Endometrium (tissue), 2 donors: ENCODE measurements at regions not wholly inside any gene's neighbourhood (a gene's known extent, or its start where the extent isn't known, plus 50 kb on each side); places are given as distances from the start of the nearest gene placed in this dataset.
"Not testable (repeated sequence)": the region's sequence is repeated elsewhere in the genome, so short reads cannot be mapped to it uniquely, and the experiment has no call there.

Source experiments
- FAIRE-seq: peaks from 2 replicates; lab custom pipeline; 2012; peaks lifted over from hg19 to GRCh38; lab: Jason Lieb, UNC
- donor health status: control.
- donor health status: control.

DNA sequence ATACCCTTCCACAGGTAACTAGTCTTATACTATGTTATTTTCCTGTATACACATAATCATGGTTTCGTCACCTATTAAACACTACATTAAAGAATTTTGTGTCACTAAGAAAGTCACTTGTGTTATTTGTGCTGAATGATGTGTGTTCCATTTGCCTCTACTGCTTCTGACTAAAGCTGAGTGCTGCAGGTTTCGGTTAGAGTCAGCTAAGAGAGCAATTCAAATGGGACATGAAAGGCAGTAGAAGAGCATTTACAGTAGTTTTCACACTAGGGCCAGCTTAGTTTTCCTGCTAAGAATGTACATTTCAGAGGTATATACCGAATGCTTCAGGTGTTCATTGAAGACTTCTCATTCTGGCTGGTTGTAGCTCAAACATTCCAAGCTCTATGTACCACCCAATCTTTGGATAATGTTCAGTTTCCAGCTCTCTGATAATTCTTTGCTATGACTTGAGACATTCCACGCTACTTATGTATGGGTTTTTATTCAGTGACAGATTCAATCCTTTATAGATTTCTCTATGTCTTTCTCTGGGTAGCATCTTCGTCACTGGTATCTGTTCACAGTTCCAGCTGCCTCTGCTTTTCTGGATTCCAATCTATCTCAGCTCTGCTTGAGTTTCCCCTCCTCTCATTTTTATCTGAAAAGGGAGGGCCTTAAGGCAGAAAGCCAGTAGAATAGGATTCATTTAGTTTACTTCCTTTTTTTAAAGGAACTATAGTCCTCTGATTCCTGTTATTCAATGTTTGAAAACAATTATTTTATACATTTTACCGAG is 164.4 kb downstream of the CXXC4 start:
- FAIRE-seq, result no peak

DNA sequence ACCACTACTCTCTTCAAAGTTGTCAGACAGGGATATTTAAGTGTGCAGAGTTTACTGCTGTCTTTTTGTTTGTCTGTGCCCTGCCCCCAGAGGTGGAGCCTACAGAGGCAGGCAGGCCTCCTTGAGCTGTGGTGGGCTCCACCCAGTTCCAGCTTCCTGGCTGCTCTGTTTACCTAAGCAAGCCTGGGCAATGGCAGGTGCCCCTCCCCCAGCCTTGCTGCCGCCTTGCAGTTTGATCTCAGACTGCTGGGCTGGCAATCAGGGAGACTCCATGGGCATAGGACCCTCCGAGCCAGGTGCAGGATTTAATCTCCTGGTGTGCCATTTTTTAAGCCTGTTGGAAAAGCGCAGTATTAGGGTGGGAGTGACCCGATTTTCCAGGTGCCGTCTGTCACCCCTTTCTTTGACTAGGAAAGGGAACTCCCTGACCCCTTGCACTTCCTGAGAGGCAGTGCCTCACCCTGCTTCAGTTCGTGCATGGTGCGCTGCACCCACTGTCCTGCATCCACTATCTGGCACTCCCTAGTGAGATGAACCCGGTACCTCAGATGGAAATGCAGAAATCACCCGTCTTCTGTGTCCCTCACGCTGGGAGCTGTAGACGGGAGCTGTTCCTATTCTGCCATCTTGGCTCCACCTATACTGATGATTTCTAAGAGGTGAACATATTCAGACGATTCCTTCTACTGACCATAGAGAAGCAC is 167.6 kb downstream of the CXXC4 start:
- not testable (repeated sequence) for FAIRE-seq

DNA sequence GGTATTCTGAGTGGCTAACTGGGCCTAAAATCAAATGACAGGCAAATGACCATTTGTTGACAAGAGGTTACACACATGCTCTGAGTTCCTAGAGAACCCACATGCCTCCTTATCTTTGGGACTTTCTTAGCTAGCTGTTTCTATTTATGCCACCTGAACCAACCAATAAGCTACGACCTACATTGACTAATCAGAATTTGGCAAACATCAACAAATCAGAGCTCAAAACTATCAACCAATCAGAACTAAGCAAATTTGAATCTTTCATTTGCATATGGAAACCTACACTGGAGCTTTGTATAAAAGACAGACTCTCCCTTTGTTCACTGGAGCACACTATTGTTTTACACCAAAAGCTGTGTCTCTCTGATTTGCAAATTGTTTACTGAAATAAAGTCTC is 192.0 kb downstream of the CXXC4 start:
- FAIRE-seq, result no peak

DNA sequence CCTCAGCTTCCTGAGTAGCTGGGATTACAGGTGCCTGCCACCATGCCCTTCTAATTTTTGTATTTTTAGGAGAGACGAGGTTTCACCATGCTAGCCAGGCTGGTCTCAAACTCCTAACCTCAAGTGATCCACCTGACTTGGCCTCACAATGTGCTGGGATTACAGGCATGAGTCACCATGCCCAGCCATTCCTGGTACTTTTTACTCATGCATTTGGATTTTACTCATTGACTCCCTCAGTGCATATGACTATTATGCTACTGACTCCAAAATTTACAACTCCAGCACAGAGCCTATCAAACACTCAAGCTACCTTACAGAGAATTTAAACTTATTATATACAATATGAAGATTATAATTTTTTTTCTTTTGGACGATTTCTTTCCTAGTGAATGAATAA is 199.9 kb downstream of the CXXC4 start:
- FAIRE-seq, result no peak

DNA sequence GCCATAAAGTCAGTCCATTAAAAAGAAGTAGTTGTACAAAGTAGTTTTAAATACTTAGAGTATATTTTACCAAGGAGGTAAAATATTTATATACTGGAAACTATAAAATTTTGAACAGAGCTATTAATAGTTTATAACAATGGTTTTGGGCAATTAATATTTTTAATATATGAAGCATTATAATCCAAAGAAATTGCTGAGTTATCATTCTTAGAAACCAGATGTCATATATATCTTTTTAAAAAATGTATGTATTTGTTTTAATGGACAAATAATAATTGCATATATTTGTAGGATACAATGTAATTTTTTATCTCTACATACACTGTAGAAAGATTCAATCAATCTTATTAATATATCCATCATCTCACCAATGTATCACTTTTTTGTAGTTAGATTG is 207.8 kb downstream of the CXXC4 start:
- FAIRE-seq, result peak; percentile 18

DNA sequence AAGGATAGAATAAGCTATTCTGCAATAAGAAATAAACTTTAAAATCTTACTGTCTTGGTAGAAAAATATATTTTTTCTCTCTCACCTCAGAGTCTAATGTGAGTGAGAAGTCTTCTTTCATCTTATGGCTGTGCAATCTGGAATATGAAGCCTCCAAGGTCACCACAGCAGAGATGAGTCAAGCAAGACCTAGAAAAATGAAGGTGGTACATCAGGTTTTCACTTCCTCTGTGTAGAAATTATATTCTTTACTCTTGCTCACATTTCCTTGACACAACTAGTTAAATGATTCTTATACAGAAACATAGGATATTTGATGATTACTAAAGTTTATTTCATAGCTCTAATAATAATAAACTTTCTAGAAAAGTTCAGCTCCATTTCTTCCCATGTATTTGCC is 211.4 kb downstream of the CXXC4 start:
- no peak for FAIRE-seq

DNA sequence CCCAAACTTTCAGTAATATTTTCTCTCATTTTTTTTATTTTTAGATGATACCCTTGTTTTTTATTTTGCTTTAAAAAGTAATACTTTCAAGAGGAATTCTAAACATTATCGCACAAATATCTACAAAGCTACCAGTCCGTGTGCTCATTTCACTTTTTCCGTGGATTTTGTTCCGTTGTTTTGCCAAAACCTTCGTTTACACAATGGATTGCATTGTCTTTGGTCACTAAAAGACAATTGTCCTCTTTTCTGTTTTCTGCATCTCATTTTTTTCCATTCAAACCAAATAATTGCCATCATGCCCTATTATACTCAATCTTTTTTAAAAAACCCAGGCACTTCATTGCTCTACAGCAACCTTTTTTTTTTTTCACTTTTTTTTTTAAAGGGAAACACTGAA is 214.9 kb downstream of the CXXC4 start:
- FAIRE-seq, result no peak

DNA sequence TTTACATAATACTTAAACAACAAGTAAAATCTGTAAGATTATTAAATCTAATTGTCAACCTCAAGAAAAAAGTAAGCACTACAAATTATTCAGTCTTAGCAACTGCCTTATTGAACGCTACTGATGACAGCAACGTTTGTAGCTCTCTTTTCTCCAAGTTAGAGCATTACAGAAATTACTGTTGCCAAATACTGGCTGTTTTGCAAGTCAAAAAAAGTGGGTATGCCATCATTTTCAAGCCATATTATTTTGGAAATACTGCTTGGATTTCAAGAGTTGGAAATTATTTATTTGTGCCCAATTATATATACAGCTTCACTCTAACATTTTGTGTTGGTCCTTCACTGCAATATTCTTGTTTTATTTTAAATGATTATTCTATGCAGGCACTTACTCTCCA is 221.7 kb downstream of the CXXC4 start:
- FAIRE-seq, result no peak

DNA sequence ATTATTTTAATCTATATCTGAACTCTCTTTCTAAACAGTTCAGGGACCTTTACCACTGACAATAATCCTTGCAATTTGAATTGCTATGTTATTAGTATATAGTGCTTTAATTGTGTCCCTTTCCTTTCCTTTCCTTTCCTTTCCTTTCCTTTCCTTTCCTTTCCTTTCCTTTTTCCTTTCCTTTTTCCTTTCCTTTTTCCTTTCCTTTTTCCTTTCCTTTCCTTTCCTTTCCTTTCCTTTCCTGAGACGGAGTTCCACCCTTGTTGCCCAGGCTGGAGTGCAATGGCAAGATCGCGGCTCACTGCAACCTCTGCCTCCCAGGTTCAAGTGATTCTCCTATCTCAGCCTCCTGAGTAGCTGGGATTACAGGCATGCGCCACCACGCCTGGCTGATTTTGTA is 225.1 kb downstream of the CXXC4 start:
- not testable (repeated sequence) for FAIRE-seq

DNA sequence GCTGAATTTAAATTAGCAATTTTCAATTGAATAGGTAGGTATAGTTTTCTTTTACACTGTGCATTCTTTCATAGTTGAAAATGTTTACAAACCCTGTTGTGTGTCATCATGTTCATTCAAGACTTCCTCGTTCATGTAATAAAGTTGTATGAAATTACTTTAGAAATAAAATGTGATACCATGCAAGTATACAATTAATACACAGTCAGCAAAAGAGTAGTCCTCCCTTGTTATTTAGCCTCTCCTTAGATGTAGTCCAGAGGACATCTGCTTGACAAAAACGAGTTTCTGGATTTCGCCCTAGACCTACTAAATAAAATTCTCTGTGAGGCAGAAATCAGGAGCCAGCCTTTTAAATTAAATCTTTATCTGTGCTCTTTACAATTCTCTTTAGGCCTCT is 231.6 kb downstream of the CXXC4 start:
- no peak for FAIRE-seq

DNA sequence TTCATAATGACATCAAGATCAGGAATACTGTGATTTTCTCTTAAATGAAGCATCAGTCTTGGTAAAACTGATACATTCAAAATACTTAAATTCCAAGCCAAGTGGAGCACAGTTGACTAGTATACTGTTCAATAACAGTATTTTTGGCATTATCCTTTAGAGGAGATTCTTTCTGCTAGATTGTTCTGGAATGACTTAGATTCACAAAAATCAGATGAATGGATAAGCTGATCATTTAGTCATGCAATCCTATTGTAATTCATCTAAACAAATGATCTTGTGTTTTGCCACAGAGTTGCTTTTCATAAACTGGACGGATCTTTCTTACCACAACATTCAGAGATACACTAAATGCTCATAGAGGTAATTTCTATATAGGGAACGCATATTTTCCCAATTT is 232.0 kb downstream of the CXXC4 start:
- FAIRE-seq, result no peak

DNA sequence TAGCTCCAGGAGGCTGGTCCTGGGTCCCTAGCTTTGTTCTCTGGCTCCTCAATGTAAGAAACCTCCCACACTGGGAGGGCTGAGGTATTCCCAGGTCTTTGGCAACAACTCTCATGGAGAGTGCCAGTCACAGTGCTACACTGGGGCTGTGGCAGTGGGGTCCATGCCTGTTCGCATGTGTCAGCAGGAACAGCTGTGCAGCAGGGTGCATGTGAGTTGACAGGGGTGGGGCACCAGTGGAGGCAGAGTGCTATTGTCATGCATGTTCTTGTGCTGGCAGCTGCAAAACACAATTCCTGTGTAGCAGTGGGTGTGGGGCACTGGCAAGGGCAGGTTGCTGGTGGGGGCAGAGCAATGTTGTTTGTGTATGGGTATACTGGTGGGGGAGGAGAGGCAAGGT is 246.0 kb downstream of the CXXC4 start:
- FAIRE-seq, result no peak

DNA sequence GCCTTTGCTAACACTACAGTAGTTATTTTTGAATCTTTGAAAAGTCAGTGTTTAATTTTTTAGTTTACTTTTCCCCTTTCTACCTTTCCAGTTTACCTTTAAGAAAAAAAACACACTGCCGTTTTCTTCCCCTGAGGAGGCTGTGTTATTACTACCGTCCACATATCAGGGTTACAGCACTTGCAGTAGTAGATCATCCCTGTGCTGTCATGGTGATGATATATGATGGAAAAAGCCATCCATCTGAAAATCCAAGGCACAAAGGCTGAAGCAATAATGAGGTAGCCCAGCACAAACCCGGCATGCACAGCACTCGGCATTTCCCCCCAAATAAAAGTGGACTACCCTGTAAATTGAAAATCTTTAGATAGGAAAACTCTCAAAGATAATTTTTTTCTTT is 258.7 kb downstream of the CXXC4 start:
- FAIRE-seq, result no peak

DNA sequence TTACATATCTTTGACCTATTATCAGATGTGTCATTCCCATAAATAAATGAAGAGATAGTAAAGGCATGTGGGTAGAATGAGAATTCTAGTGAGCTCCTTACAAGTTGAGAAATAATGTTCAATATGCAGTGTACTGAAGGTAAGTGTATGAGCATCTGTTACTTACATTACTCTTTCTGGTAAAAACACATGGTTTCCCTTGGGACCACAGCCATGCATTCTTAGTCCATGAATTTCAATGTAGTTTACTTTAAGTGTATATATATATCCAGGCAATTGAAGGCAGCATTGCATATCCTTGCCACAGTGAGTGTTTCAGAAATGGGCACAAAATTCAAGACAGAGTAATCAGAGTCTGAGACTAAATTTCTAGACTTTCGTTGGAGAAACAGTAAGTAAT is 277.2 kb downstream of the CXXC4 start:
- FAIRE-seq, result no peak

DNA sequence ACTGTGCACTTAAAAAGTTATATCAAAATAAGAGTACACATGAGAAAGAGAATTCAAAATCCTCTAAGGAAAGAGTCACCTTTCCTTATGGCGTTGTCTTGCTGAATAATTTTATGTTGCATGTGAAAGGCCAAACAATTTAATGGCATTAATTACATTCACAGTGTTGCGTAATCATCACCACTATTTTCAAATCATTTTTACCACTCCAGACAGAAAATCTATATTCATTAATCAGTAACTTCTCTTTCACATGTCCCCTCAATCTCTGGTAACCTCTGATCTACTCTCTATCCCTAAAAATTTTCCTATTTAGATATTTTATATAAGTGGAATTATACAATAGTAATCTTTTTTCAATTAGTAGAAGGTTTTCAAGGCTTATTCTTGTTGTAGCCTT is 283.0 kb downstream of the CXXC4 start:
- no peak for FAIRE-seq

DNA sequence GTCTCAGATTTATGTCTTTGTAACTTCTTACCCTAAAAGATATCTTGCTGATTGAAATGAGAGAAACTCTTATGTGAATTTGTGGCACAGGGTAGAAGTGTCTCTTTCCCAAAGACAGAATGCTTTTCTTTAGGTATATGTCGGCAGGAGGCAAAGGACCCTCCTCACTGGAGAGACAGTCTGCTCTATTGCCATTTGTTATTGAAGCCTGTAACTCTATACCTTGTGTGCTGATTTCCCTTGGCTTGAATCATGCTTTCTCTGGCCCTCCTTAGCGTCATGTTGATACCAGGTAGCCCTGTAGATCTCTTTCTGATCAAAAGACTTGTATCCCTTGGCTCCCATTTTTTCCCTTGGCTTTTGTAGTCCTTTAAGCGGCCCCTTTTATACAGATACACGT is 284.3 kb downstream of the CXXC4 start:
- no peak for FAIRE-seq

DNA sequence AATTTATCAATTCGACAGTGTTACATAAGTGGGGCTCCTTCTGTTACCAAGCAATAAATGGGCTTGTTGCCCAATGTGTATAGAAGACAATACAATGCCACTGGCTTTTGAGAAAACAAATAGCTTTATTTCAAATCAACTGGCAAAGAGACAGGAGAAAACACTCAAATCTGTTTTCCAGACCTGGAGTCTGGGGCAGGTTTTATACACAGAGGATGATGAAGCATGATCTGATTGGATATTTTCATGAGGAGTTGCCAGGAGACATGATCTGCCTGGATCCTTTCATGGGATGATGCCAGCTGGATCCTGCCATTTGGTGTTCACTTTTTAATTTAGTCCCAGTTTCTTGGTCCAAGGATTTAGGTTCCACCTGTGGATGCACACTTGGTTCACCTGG is 287.9 kb downstream of the CXXC4 start:
- no peak for FAIRE-seq

DNA sequence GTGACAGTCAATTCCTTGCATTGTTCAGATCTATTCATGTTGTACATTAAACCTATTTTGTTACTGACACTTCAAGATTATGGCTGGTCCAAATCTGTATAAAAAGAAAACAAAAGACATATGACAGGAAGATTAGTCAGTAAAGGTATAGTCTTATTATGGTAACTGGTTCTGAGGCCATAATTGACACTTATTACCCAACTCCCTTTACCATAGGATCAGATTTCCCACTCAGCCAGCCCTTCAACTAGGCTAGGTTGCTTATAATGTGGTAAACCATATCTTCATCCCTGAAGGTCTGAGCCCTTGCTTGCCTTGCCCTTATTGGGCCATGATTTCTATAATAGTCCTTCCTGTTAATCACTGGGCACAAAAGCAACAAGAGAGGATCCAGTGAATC is 289.6 kb downstream of the CXXC4 start:
- no peak for FAIRE-seq

DNA sequence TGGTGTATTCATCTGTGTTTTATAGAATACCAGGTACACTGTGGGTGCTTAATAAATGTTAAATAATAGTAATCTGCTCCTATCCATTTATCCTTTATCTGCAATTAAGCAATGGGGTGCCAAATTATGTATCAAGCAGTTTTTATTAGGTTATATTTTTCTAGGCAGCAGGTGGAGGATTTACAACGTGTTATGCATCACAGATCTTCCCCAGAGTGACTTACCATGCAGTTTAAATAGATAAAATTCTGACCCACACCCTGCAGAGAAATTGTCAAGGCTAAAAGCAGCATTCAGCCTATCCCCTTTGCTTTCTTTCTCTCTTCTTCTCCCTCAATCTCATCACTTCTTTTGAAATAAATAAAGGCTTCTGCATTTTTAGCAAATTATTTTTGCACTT is 306.4 kb downstream of the CXXC4 start:
- no peak for FAIRE-seq

DNA sequence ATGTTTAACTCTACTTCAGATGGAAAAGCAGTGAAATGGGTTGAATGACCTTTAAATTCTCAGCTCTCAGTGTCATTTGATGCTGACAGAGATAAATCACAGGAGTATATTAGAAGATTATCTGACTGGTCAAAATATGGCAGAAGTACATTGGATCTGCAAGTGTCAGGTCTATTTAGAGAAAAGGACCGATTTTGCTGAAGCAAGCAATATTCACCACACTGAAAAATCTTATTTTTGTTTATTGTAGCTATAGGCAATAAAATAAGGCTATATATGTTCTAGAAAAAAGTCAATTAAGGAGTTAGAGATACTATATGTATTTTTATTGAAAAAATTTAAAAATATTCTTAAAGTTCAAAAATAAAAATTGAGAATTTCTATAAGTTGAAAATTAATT is 325.3 kb downstream of the CXXC4 start:
- FAIRE-seq, result peak; percentile 37

DNA sequence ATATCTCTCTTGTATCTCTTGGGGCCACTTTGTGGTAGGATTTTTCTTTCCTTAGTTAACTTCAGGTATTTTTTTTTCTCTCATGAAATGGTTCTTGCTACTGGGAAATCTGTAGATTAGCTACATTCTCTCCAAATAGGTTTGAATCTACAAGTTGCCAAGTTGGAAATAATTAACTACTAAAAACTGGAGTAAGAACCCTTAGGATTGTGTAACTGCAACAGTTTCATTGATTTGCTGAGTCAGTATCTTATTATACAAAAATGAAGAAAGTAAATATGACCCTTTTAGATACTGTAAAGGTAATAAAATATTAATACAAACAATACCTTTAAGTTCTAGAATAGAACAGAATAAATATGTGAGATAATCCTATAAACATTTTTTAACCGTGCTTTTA is 327.9 kb downstream of the CXXC4 start:
- FAIRE-seq, result no peak

DNA sequence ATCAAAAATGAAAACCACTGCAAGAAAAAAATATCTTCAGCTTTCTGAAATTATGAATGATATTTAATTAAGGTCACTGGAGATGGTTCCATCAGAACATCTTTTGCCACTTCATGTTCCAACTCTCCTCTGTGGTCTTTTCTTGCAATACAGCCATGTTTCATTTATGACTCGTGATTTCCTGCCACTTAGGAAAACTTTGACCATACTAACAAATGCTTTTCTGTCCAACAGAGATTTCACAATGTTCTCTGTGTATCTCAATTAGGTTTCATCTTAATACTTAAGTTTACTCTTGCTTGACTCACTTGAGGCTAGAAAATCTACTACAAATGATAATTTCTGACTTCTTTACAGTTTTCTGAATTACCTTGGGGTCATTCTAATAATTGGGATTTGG is 330.9 kb downstream of the CXXC4 start:
- no peak for FAIRE-seq

DNA sequence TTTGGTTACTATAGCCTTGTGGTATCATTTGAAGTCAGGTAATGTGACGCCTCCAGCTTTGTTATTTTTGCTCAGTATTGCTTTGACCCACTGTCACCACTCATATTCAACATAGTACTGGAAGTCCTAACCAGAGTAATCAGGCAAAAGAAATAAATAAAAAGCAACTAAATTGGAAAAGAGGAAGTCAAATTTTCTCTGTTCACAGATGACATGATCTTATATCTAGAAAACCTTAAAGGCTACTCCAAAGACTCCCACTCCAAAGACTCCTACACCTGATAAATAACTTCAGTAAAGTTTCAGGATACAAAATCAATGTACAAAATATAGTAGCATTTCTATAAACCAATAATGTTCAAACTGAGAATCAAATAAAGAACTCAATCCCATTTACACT is 348.6 kb downstream of the CXXC4 start:
- no peak for FAIRE-seq

DNA sequence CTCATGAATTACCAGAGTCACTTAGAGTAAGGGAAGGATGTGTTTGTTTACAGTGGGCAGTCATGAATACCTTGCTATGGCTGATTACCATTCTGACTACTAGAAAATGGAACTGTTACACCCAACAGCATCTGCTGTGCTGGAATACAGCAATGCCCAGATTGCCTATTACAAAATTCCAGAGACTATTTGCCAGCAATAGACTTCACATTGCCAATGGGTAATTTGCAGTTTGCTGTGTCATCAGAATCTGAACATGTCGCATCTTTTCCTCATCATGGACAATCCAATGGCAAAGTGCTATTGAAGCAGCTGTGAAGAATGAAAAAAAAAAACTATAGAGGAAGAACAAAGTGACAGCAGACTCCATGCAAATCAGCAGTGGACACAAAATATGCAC is 356.6 kb downstream of the CXXC4 start:
- FAIRE-seq, result no peak
